ENCODE measurements at regions not wholly inside any gene's neighbourhood (a gene's known extent, or its start where the extent isn't known, plus 50 kb on each side); places are given as distances from the start of the nearest gene placed in this dataset.

- TF ChIP-seq GATA1 (IDR thresholded peaks at IDR 0.05; ENCODE audit: low read depth, low read length) (no peak), POLR2A (IDR thresholded peaks at IDR 0.05; ENCODE audit: low read length) (no peak)
These were observed 236.6 kb upstream of the NOL4 start for GRCh38 chr18:34461266-34461665.

Data from erythroblast (primary cell).